ENCODE measurements at regions not wholly inside any gene's neighbourhood (a gene's known extent, or its start where the extent isn't known, plus 50 kb on each side); places are given as distances from the start of the nearest gene placed in this dataset.
A peak's percentile ranks its signal among the peaks of the same experiment; 100 is the strongest.

DNA sequence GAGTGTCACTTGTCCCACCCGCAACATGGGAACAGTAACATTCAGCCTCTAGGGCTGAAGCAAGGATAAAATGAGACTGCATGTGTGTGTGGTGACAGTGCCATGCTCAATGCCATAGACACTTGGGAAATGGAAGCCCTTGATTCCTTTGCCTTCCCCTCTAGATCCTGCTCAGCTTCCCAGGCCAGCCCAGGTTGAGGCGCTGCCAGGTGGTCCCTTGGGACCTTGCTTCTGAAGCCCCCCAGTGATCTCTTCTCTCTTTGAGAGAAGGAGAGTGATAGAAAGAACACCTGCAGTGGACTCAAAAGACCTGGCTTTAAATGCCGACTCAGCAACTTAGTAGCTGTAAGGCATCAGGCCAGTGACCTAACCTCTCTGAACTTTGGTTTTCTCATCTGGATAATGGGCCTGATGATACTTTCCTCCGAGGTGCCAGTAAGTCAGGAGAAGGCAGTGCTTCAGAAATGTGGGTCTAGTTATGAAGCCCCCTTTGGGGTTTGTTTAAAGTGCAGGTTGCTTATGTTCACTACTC, 144.5 kb downstream of the RPLP1 start:
- peaks cover 32% of the 10 kb centered on the region for H3K4me1 Mint-ChIP-seq (ENCODE audit: unreplicated experiment)
- H3K27ac Mint-ChIP-seq = no peak overlapping the region
- H3K9me3 Mint-ChIP-seq = no peaks in the 10 kb centered on the region
- H3K36me3 Mint-ChIP-seq = no peaks in the 10 kb centered on the region
- no peak overlapping the region for H3K4me3 Mint-ChIP-seq
- no peak for DNase-seq (ENCODE audit: extremely low spot score, unreplicated experiment)
- TF ChIP-seq, protein P1, sequence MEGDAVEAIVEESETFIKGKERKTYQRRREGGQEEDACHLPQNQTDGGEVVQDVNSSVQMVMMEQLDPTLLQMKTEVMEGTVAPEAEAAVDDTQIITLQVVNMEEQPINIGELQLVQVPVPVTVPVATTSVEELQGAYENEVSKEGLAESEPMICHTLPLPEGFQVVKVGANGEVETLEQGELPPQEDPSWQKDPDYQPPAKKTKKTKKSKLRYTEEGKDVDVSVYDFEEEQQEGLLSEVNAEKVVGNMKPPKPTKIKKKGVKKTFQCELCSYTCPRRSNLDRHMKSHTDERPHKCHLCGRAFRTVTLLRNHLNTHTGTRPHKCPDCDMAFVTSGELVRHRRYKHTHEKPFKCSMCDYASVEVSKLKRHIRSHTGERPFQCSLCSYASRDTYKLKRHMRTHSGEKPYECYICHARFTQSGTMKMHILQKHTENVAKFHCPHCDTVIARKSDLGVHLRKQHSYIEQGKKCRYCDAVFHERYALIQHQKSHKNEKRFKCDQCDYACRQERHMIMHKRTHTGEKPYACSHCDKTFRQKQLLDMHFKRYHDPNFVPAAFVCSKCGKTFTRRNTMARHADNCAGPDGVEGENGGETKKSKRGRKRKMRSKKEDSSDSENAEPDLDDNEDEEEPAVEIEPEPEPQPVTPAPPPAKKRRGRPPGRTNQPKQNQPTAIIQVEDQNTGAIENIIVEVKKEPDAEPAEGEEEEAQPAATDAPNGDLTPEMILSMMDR (conservative IDR thresholded peaks at IDR 0.05) = no peak
- peaks cover 38% of the 10 kb centered on the region for H3K27me3 Mint-ChIP-seq

- TF ChIP-seq, protein P1 (conservative IDR thresholded peaks at IDR 0.05) = no peak
- Mint-ChIP-seq H3K27me3 (peaks cover 55% of the 10 kb centered on the region), H3K36me3 (no peaks in the 10 kb centered on the region), H3K9me3 (no peaks in the 10 kb centered on the region), H3K4me3 (no peak overlapping the region), H3K4me1 (ENCODE audit: unreplicated experiment) (peaks cover 38% of the 10 kb centered on the region), H3K27ac (peak overlapping the region; percentile 53)
- DNase-seq (ENCODE audit: extremely low spot score, unreplicated experiment) = no peak
Measured at GRCh38 chr15:69599271-69599670, 146.7 kb downstream of the RPLP1 start.

- no peak overlapping the region for H3K4me3 Mint-ChIP-seq
- H3K27me3 Mint-ChIP-seq = peaks cover 55% of the 10 kb centered on the region
Measured at GRCh38 chr15:69600556-69601085, 148.0 kb downstream of the RPLP1 start.

DNA sequence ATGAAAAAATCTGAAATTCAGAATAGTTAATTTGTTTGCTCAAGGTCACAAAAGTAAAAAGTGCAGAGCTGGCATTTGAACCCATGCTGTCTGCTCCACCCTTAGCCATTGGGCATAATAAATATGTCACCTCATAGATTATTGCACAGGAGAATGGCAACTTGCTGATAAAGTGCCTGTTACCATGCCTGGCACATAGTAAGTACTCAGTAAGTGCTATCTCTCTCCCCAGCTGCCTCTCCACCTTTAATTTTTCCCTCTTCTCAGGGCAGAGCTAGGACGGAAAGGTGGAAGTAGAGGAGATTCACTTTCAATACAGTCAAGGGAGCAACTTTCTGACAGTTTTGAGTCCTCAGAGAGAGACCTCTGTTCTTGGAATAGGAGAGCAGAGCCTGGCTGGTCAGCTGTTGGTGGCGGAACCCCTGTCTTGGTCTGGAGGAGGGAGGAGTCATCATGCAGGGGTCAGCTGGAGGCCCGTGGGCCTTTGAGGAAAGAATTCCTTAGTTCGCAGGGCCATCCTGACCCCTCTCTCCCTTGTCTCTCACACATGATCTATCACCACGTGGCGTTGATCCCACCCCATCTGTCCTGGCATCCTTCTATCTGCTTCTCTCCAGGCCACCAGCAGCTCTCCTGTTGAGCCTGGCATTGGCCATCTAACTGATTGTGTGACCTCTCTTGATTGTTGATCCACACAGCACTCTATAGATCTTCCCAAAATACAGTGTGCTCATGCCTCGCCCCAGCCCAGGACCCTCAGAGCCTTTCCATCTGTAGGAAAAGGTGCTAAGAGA, 149.3 kb downstream of the RPLP1 start:
- Mint-ChIP-seq H3K4me3 (no peak overlapping the region), H3K4me1 (ENCODE audit: unreplicated experiment) (peaks cover 16% of the 10 kb centered on the region), H3K36me3 (no peaks in the 10 kb centered on the region), H3K27me3 (peaks cover 63% of the 10 kb centered on the region), H3K27ac (no peak overlapping the region), H3K9me3 (no peaks in the 10 kb centered on the region)
- DNase-seq (ENCODE audit: extremely low spot score, unreplicated experiment) = no peak
- TF ChIP-seq, protein P1 (conservative IDR thresholded peaks at IDR 0.05) = no peak

More at GRCh38 chr15:69600556-69601085, 148.0 kb downstream of the RPLP1 start:
- no peak for DNase-seq (ENCODE audit: extremely low spot score, unreplicated experiment)
- H3K27ac Mint-ChIP-seq = no peak overlapping the region
- no peaks in the 10 kb centered on the region for H3K9me3 Mint-ChIP-seq
- no peaks in the 10 kb centered on the region for H3K36me3 Mint-ChIP-seq
- TF ChIP-seq, protein P1 (conservative IDR thresholded peaks at IDR 0.05) = no peak
- peaks cover 25% of the 10 kb centered on the region for H3K4me1 Mint-ChIP-seq (ENCODE audit: unreplicated experiment)

- no peak for DNase-seq (ENCODE audit: extremely low spot score, unreplicated experiment)
- H3K27me3 Mint-ChIP-seq = peaks cover 66% of the 10 kb centered on the region
- H3K4me3 Mint-ChIP-seq = no peak overlapping the region
- no peak overlapping the region for H3K27ac Mint-ChIP-seq
- no peaks in the 10 kb centered on the region for H3K9me3 Mint-ChIP-seq
- no peaks in the 10 kb centered on the region for H3K36me3 Mint-ChIP-seq
- TF ChIP-seq, protein P1 (conservative IDR thresholded peaks at IDR 0.05) = no peak
- peaks cover 16% of the 10 kb centered on the region for H3K4me1 Mint-ChIP-seq (ENCODE audit: unreplicated experiment)
Measured at GRCh38 chr15:69602921-69603320, 150.3 kb downstream of the RPLP1 start.

Measured in type B pancreatic cell (in vitro differentiated cells).